Trophoblast cell (in vitro differentiated cells and primary cell): ENCODE measurements at regions not wholly inside any gene's neighbourhood (a gene's known extent, or its start where the extent isn't known, plus 50 kb on each side); places are given as distances from the start of the nearest gene placed in this dataset.

Experiments
- DNase-seq, 2 donors: peaks; one replicate each; pipeline ENCODE4 v3.0.0-alpha.2; 2016
- H2AFZ ChIP-seq: 2 replicates; pipeline ENCODE4 v1.6.1; 2013; ENCODE audit warnings: low read length, moderate library complexity, mild to moderate bottlenecking; ENCODE audit not compliant: insufficient read depth, poor library complexity
- H2AK5ac ChIP-seq: 2 replicates; pipeline ENCODE4 v1.6.1; 2013; ENCODE audit warnings: mild to moderate bottlenecking, low read length
- H2BK120ac ChIP-seq: 2 replicates; pipeline ENCODE4 v1.6.1; 2013; ENCODE audit warnings: low read length, mild to moderate bottlenecking, moderate library complexity; ENCODE audit not compliant: insufficient read depth, poor library complexity
- H2BK12ac ChIP-seq: 2 replicates; pipeline ENCODE4 v1.6.1; 2013; ENCODE audit warnings: mild to moderate bottlenecking, low read length, moderate library complexity
- H2BK5ac ChIP-seq: 2 replicates; pipeline ENCODE4 v1.6.1; 2013; ENCODE audit warnings: low read length, low read depth, moderate library complexity, mild to moderate bottlenecking; ENCODE audit not compliant: poor library complexity
- H3K14ac ChIP-seq: 2 replicates; pipeline ENCODE4 v1.6.1; 2013; ENCODE audit warnings: mild to moderate bottlenecking, low read length
- H3K18ac ChIP-seq: 2 replicates; pipeline ENCODE4 v1.6.1; 2013; ENCODE audit warnings: mild to moderate bottlenecking, low read length
- H3K23ac ChIP-seq: 2 replicates; pipeline ENCODE4 v1.6.1; 2013; ENCODE audit warnings: low read length
- H3K27ac ChIP-seq: 2 replicates; pipeline ENCODE4 v1.5.1; 2013; ENCODE audit warnings: low read depth, mild to moderate bottlenecking, inconsistent platforms, low read length, moderate library complexity
- H3K27me3 ChIP-seq: 2 replicates; pipeline ENCODE4 v1.6.1; 2013; ENCODE audit warnings: inconsistent platforms, mild to moderate bottlenecking, low read length, moderate library complexity; ENCODE audit not compliant: insufficient read depth
- H3K36me3 ChIP-seq, 2 experiments: 1 replicate in 1 of 2; 2 replicates in 1 of 2; pipeline ENCODE4 v1.6.1; 2013; ENCODE audit warnings: low read length in 2 of 2, mild to moderate bottlenecking in 2 of 2, moderate library complexity in 1 of 2; ENCODE audit not compliant: insufficient read depth in 2 of 2, control insufficient read depth in 1 of 2
- H3K4ac ChIP-seq: 2 replicates; pipeline ENCODE4 v1.6.1; 2013; ENCODE audit warnings: low read depth, mild to moderate bottlenecking, low read length, moderate library complexity
- H3K4me1 ChIP-seq, 2 experiments: 1 replicate in 1 of 2; 2 replicates in 1 of 2; pipeline ENCODE4 v1.6.1; 2013; ENCODE audit warnings: low read length in 2 of 2, mild to moderate bottlenecking in 2 of 2, moderate library complexity in 1 of 2; ENCODE audit not compliant: insufficient read depth in 2 of 2, control insufficient read depth in 1 of 2
- H3K4me2 ChIP-seq: 2 replicates; pipeline ENCODE4 v1.6.1; 2013; ENCODE audit warnings: inconsistent platforms, mild to moderate bottlenecking, low read length, moderate library complexity
- H3K4me3 ChIP-seq: 2 replicates; pipeline ENCODE4 v1.5.1; 2013; ENCODE audit warnings: mild to moderate bottlenecking, low read depth, low read length, inconsistent platforms
- H3K79me1 ChIP-seq: one replicate; pipeline ENCODE4 v1.6.1; 2013; ENCODE audit warnings: low read length
- H3K79me2 ChIP-seq: 2 replicates; pipeline ENCODE4 v1.6.1; 2013; ENCODE audit warnings: low read length, mild to moderate bottlenecking; ENCODE audit not compliant: control insufficient read depth, insufficient read depth, poor library complexity
- H3K9ac ChIP-seq: 2 replicates; pipeline ENCODE4 v1.6.1; 2013; ENCODE audit warnings: mild to moderate bottlenecking, low read length
- H3K9me3 ChIP-seq: 2 replicates; pipeline ENCODE4 v1.6.1; 2013; ENCODE audit warnings: low read depth, mild to moderate bottlenecking, control low read depth, inconsistent platforms, low read length; ENCODE audit not compliant: insufficient read depth
- H4K12ac ChIP-seq: 2 replicates; pipeline ENCODE4 v1.6.1; 2013; ENCODE audit warnings: low read depth, mild to moderate bottlenecking, low read length, moderate library complexity
- H4K8ac ChIP-seq: 2 replicates; pipeline ENCODE4 v1.6.1; 2013; ENCODE audit warnings: low read depth, mild to moderate bottlenecking, low read length, moderate library complexity
- H4K91ac ChIP-seq: one replicate; pipeline ENCODE4 v1.6.1; 2013; ENCODE audit warnings: low read depth, mild to moderate bottlenecking, low read length, moderate library complexity
- WGBS: extraction: QIAGEN DNeasy Blood & Tissue Kit; methylation state at CpG from one replicate; pipeline ENCODE4 v1.1.7; 2013; ENCODE audit warnings: missing lambda C conversion rate; ENCODE audit not compliant: insufficient read length, insufficient coverage; ENCODE audit errors: extremely low coverage; 5-methylcytosine and 5-hydroxymethylcytosine counted together

GRCh38 chr9:73525350-73525749 is 373.7 kb downstream of the ANXA1 start:
- no peak overlapping the region for H3K23ac ChIP-seq
- WGBS = no CpG with 5 or more reads among the region's 1 CpG

GRCh38 chr9:73527521-73527920 is 375.9 kb downstream of the ANXA1 start:
- no peak overlapping the region for H3K4me3 ChIP-seq
- no peak overlapping the region for H4K91ac ChIP-seq
- H3K79me1 ChIP-seq = no peaks in the 10 kb centered on the region
- no CpG with 5 or more reads among the region's 1 CpG for WGBS
- H3K9ac ChIP-seq = no peak overlapping the region
- no peaks in the 10 kb centered on the region for H3K4me1 ChIP-seq
- peaks cover 2% of the 10 kb centered on the region for H3K9me3 ChIP-seq
- no peak overlapping the region for H3K4ac ChIP-seq
- H3K23ac ChIP-seq = no peak overlapping the region
- no peak overlapping the region for H2BK5ac ChIP-seq
- no peak overlapping the region for H3K4me2 ChIP-seq
- no peak overlapping the region for H3K14ac ChIP-seq
- no peaks in the 10 kb centered on the region for H3K36me3 ChIP-seq
- no peak overlapping the region for H2AK5ac ChIP-seq
- DNase-seq = no peak
- H2BK12ac ChIP-seq = no peak overlapping the region
- H3K27ac ChIP-seq = no peak overlapping the region
- no peak overlapping the region for H2AFZ ChIP-seq
- no peak overlapping the region for H2BK120ac ChIP-seq
- H3K27me3 ChIP-seq = no peaks in the 10 kb centered on the region
- H3K18ac ChIP-seq = no peak overlapping the region
- no peak overlapping the region for H4K12ac ChIP-seq
- H3K79me2 ChIP-seq = no peaks in the 10 kb centered on the region
- H4K8ac ChIP-seq = no peak overlapping the region

More at GRCh38 chr9:73525350-73525749, 373.7 kb downstream of the ANXA1 start:
- Histone ChIP-seq H3K79me1 (no peaks in the 10 kb centered on the region), H2BK12ac (no peak overlapping the region), H3K4me3 (no peak overlapping the region), H3K27ac (no peak overlapping the region), H3K27me3 (no peaks in the 10 kb centered on the region), H3K4ac (no peak overlapping the region), H3K9me3 (peaks cover 2% of the 10 kb centered on the region), H4K12ac (no peak overlapping the region), H4K91ac (no peak overlapping the region), H4K8ac (no peak overlapping the region), H3K79me2 (no peaks in the 10 kb centered on the region), H2AFZ (no peak overlapping the region), H3K14ac (no peak overlapping the region), H3K9ac (no peak overlapping the region), H3K4me2 (no peak overlapping the region), H2BK5ac (no peak overlapping the region), H3K18ac (no peak overlapping the region), H3K36me3 (no peaks in the 10 kb centered on the region), H3K4me1 (no peaks in the 10 kb centered on the region), H2BK120ac (no peak overlapping the region), H2AK5ac (no peak overlapping the region)
- no peak for DNase-seq

- Histone ChIP-seq H3K18ac (no peak overlapping the region), H3K23ac (no peak overlapping the region), H4K12ac (no peak overlapping the region), H3K79me2 (no peaks in the 10 kb centered on the region), H2BK120ac (no peak overlapping the region), H4K91ac (no peak overlapping the region), H2BK12ac (no peak overlapping the region), H3K36me3 (no peaks in the 10 kb centered on the region), H3K4me2 (no peak overlapping the region), H2AFZ (no peak overlapping the region), H3K4me1 (no peaks in the 10 kb centered on the region), H3K14ac (no peak overlapping the region), H3K27ac (no peak overlapping the region), H3K9me3 (peaks cover 2% of the 10 kb centered on the region), H3K79me1 (no peaks in the 10 kb centered on the region), H3K4ac (no peak overlapping the region), H3K9ac (no peak overlapping the region), H4K8ac (no peak overlapping the region), H3K4me3 (no peak overlapping the region), H2BK5ac (no peak overlapping the region), H2AK5ac (no peak overlapping the region), H3K27me3 (no peaks in the 10 kb centered on the region)
- peak in 1 of 2 donors; percentile 65 for DNase-seq
- WGBS = no CpG with 5 or more reads among the region's 4 CpGs
These were observed 377.3 kb downstream of the ANXA1 start for GRCh38 chr9:73528926-73529325.

GRCh38 chr9:73529666-73530065 is 378.0 kb downstream of the ANXA1 start:
- no peaks in the 10 kb centered on the region for H3K4me1 ChIP-seq
- no peak overlapping the region for H3K4me3 ChIP-seq
- no peak overlapping the region for H3K9ac ChIP-seq
- H4K91ac ChIP-seq = no peak overlapping the region
- no peak overlapping the region for H3K18ac ChIP-seq
- H3K27me3 ChIP-seq = no peaks in the 10 kb centered on the region
- no peak overlapping the region for H3K14ac ChIP-seq
- H2BK5ac ChIP-seq = no peak overlapping the region
- no CpG with 5 or more reads among the region's 1 CpG for WGBS
- H3K23ac ChIP-seq = no peak overlapping the region
- H3K27ac ChIP-seq = no peak overlapping the region
- no peaks in the 10 kb centered on the region for H3K79me2 ChIP-seq
- H4K8ac ChIP-seq = no peak overlapping the region
- no peak overlapping the region for H3K4ac ChIP-seq
- no peak overlapping the region for H2AFZ ChIP-seq
- H2BK120ac ChIP-seq = no peak overlapping the region
- H4K12ac ChIP-seq = no peak overlapping the region
- no peaks in the 10 kb centered on the region for H3K79me1 ChIP-seq
- H2BK12ac ChIP-seq = no peak overlapping the region
- H3K9me3 ChIP-seq = peaks cover 2% of the 10 kb centered on the region
- H3K4me2 ChIP-seq = no peak overlapping the region
- no peak overlapping the region for H2AK5ac ChIP-seq
- H3K36me3 ChIP-seq = no peaks in the 10 kb centered on the region
- DNase-seq = peak; percentile 65 to 73
